ENCODE measurements at regions not wholly inside any gene's neighbourhood (a gene's known extent, or its start where the extent isn't known, plus 50 kb on each side); places are given as distances from the start of the nearest gene placed in this dataset.

DNA sequence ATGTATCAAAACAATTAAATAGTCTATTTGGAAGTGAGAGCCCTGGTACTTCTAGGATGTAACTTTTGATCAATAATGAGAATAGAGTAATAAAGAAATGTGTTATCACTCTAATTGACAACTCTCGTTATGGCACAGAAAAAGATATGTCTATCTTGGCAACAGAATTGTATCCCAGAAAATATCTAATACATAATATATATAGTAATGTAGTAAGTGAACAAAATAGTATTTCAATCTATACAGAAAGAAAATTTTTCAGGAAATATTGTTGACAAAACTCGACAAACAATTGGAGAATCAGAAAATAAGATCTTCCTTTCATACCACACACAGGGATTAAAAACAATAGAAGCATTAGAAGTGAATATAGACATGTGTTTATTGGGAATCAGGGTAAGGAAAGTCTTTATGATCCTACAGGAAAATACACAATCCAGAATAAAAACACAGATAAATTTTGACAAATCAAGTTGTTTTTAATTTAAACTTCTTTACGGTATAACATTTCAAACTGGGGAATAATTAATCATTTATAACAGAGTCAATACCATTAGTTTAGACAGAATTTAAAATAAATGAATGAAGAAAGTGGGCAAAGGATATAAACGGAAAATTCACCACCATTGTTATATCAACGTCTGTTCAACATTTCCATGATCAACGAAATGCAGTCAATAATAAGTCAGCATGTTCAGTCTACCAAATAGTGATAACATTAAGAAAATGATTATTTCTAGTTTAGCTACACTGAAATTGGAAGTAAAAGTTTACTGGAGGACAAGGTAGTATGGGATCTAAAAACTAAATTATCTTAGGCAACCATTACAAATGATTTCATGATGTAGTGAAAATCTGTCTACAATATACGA, 1526.5 kb upstream of the TPTE start:
- TF ChIP-seq CTCF (optimal IDR thresholded peaks at IDR 0.05 in 1 of 3, IDR thresholded peaks at IDR 0.05 in 1 of 3, conservative IDR thresholded peaks at IDR 0.05 in 1 of 3; ENCODE audit: extremely low read depth in 1 of 3, insufficient read depth in 2 of 3, low read length in 3 of 3) = no peak
- TF ChIP-seq EZH2 (IDR thresholded peaks at IDR 0.05; ENCODE audit: low read length) = no peak

All from keratinocyte (primary cell).